HG02571 (cell line): ENCODE measurements at regions not wholly inside any gene's neighbourhood (a gene's known extent, or its start where the extent isn't known, plus 50 kb on each side); places are given as distances from the start of the nearest gene placed in this dataset.
"Not testable (repeated sequence)": the region's sequence is repeated elsewhere in the genome, so short reads cannot be mapped to it uniquely, and the experiment has no call there.

ENCODE experiments used
- ATAC-seq: cut with Tn5 transposase; IDR thresholded peaks from one replicate; pipeline ENCODE4 v1.9.1; 2021; ENCODE audit warnings: mild to moderate bottlenecking, moderate library complexity; ENCODE audit not compliant: unreplicated experiment

- not testable (repeated sequence) for ATAC-seq
Measured at GRCh38 chr9:42430674-42431615, 247.5 kb downstream of the SPATA31A6 start.

DNA sequence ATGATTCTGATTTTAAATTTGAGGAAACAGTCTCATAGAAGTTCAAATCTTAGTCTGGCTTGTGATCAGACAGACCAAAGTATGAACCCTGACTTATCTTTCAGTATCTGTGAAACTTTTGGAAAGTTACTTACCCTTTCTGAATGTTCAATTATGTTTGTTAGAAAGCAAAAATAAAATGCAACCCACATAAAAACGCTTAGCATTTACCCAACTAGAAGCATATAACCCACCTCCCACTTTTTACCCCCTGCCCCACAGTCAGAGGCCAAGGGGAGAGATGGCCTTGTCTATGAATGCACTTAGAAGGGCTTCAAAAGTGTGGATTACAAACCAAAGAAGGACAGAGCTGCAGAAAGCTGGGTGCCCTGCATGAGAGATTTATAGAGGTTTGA, 248.2 kb downstream of the SPATA31A6 start:
- ATAC-seq, result not testable (repeated sequence)

DNA sequence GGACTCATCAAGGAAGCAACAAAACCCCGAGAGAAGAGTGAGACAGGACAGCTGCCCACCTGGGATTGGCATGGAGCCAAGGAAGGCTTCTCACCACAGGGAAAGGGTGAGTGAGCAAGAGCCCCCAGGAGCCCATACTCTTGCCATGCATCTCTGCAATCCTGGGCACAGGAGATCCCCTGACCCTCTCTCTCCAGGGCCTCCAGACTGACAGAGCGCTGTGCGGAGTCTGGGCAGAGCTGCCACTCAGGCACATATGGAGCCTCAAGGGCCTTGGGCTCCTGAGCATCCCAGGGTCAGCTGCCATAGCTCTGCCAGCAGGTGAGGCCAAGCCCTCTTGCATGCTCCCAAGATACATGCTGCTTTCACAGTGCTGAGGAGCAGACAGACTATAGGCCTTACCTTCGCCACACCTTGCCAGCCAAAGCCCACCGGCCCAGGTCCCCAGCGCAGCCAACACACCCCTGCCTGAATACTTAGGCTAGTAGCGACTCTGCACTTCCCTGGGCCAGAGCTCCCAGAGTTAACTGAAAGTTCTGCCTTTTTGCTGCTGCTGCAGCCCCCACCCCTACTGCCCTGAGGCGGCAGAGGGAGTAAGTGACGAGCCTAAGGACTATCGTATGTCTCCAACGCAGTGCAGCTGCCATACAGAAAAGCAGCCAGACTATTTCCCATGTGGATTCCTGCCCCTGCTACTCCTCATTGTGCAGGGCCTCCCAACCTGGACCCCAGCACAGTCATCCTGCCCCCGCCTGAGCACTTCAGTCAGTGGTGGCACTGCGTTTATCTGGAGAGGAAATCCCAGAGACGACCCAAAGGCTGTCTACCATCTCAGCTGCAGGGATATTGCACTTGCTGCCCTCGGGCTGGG, 251.6 kb downstream of the SPATA31A6 start:
- not testable (repeated sequence) for ATAC-seq

GRCh38 chr9:42435715-42436342, 252.4 kb downstream of the SPATA31A6 start:
- not testable (repeated sequence) for ATAC-seq

DNA sequence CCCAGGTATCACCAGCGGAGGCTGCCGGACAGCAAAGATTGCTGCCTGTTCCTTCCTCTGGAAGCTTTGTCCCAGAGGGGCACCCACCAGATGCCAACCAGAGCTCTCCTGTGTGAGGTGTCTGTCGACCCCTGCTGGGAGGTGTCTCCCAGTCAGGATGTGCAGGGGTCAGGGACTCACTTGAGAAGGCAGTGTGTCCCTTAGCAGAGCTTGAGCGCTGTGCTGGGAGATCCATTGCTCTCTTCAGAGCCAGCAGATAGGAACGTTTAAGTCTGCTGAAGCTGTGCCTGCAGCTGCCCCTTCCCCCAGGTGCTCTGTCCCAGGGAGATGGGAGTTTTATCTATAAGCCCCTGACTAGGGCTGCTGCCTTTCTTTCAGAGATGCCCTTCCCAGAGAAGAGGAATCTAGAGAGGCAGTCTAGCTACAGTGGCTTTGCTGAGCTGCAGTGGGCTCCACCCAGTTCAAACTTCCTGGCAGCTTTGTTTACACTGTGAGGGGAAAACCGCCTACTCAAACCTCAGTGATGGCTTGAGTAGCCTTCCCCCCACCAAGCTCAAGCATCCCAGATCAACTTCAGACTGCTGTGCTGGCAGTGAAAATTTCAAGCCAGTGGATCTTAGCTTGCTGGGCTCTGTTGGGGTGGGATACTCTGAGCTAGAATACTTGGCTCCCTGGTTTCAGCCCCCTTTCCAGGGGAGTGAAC, 253.7 kb downstream of the SPATA31A6 start:
- ATAC-seq, result not testable (repeated sequence)

DNA sequence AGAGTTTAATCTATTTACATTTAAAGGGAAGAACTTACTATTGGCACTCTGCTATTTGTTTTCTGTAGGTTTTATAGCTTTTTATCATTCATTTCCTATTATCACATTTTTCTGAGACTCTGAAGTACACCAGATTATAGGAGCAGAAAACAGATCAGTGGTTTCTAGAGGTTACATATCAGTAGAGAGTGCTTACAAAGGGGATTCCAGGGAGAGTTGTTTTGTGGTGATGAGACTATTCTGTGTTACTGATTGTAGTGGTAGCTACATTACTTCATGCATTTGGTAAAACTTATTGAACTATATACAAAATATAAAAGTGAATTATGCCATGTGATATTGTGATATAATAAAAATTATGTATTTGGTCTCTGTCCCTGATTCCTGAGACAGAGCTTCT, 259.2 kb downstream of the SPATA31A6 start:
- ATAC-seq, result not testable (repeated sequence)

- ATAC-seq, result not testable (repeated sequence)
Measured at GRCh38 chr9:42443414-42443813, 260.0 kb downstream of the SPATA31A6 start.

DNA sequence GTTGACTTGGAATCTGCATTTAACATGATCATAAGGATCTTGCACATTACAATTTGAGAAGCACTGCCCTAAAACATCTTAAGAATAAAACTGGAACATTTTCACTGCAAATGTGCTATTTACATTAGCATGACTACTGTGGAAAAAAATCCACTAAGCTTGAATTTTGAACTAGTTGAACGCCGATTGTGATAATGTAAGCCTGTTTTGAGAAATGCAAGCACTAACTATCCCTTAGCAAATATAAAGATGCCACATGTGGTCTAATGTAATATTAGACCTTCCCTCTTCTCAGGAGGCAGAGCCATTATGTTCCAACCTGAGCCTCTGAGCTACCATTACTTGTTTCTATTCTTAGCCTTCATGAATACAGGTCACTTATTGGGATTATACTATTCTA, 278.0 kb downstream of the SPATA31A6 start:
- ATAC-seq, result not testable (repeated sequence)

GRCh38 chr9:42461863-42462262, 278.4 kb downstream of the SPATA31A6 start:
- not testable (repeated sequence) for ATAC-seq

DNA sequence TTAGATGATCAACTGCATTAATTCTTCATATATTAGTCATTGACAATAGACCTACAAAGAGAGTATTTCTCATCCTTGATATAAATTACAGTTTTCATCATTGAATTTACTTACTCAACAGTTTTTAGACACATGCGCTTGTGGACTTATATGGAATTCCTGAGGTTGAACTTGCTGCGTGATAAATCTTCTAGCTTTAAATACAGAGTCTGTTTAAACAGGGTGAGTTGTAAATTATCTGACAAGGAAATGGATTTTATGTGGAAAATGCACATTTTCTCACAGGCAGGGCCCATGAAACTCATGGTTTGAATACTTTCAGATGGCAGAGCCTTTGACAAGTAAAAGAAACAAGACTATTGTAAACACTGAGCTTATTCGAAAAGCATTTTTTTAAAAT, 280.5 kb downstream of the SPATA31A6 start:
- ATAC-seq, result not testable (repeated sequence)

- not testable (repeated sequence) for ATAC-seq
Measured at GRCh38 chr9:42470577-42470976, 287.1 kb downstream of the SPATA31A6 start.

GRCh38 chr9:42490989-42491388, 307.5 kb downstream of the SPATA31A6 start:
- not testable (repeated sequence) for ATAC-seq

DNA sequence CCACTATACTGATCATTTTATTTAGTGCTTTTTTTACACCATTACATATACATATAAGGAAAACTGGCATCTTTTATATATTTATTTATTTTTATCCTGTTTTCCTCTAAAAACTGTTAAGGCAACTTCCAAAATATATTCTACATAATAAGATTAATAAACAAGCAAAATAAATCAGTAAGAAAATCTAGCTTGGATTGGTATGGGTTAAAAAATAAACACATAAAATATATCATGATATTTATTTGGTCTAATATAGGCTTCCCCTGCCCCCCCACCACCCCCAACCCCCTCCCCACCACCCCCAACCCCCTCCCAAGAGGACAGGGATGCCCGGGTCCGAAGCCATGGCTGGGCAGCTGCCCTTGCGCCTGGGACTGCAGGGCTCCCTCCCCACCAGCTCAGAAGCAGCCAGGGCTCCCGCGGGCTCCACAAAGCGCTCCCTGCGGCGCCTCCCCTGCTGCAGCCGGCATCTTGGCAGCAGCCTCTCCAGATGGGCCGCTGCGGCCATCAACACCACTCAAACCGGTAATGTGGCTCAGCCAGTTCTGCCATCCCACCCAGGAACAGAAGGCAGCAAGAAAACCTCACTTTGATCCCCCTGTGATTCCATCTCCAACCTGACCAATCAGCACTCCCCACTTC, 319.3 kb downstream of the SPATA31A6 start:
- ATAC-seq, result not testable (repeated sequence)

- ATAC-seq, result not testable (repeated sequence)
Measured at GRCh38 chr9:42508111-42508510, 324.7 kb downstream of the SPATA31A6 start.

GRCh38 chr9:42513535-42513934, 330.1 kb downstream of the SPATA31A6 start:
- ATAC-seq, result not testable (repeated sequence)

DNA sequence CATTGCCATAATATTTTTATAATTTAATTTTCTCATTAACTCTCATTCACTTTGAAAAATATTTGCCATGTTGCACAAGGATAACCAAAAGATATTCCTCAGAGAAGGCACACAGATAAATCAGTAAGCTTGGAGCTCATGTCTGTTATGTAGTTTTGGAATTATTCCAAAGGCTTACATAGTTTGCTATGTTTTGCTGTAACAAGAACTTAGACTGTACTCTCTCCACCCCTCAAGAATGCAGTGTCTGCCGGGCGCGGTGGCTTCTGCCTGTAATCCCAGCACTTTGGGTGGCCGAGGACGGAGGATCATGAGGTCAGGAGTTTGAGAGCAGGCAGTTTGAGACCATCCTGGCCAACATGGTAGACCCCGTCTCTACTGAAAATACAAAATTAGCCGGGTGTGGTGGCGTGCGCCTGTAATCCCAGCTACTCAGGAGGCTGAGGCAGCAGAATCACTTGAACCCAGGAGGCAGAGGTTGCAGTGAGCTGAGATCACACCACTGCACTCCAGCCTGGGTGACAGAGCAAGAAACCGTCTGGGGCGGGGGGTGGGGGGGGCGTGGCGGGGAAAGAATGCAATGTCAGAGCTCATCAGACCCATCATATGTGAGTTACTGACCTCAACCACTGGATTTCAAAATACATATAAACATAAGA, 351.0 kb downstream of the SPATA31A6 start:
- ATAC-seq, result not testable (repeated sequence)

- not testable (repeated sequence) for ATAC-seq
Measured at GRCh38 chr9:42534984-42535325, 351.5 kb downstream of the SPATA31A6 start.

DNA sequence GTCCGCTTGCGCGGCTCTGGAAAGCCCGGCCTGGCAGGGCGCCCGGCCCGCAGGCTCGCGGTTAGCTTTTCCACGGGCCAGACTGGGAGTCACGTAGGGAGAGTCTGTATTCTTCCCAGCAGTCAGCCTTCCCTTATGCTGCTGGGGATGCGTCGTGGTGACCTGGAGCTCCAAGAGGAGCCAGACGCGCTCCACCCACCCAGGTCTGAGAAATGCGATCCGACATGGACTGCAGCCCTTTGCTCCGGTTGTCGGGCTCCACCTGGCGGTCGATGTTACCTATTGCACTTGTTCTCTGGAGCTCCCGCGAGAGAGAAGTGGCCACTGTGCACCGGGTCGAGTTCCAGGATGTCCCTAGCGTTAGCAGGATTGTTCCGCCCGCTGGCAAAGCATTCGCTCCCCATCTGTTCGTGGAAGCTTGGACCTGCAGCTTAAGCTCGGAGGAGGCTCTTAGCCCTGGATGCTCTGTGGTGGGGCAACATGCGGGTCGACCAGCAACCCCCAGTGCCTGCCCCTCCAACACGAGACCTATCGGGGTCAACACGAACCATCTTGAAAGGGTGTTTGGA, 367.4 kb downstream of the SPATA31A6 start:
- ATAC-seq, result peak; percentile 70

GRCh38 chr9:42568530-42568929, 385.1 kb downstream of the SPATA31A6 start:
- ATAC-seq, result not testable (repeated sequence)
